NB4 (cell line): ENCODE measurements at regions not wholly inside any gene's neighbourhood (a gene's known extent, or its start where the extent isn't known, plus 50 kb on each side); places are given as distances from the start of the nearest gene placed in this dataset.
A peak's percentile ranks its signal among the peaks of the same experiment; 100 is the strongest.
"Not testable (repeated sequence)": the region's sequence is repeated elsewhere in the genome, so short reads cannot be mapped to it uniquely, and the experiment has no call there.

Source experiments
- DNase-seq: peaks from one replicate; pipeline ENCODE4 v3.0.0; 2010; ENCODE audit warnings: low read depth
- H3K4me3 ChIP-seq: one replicate; pipeline ENCODE4 v1.5.1; 2011; ENCODE audit warnings: mild to moderate bottlenecking, low read depth, low read length, moderate library complexity
- CTCF ChIP-seq: IDR thresholded peaks from one replicate; pipeline ENCODE4 v1.5.1; 2012; ENCODE audit warnings: low read depth, low read length
- MAX ChIP-seq: IDR thresholded peaks from 2 replicates; pipeline ENCODE4 v1.6.1; 2011; ENCODE audit warnings: low read depth, low read length
- MYC ChIP-seq: IDR thresholded peaks from 2 replicates; pipeline ENCODE4 v1.6.1; 2011; ENCODE audit warnings: low read depth, low read length
- POLR2A ChIP-seq: IDR thresholded peaks from 2 replicates; pipeline ENCODE4 v1.6.1; 2011; ENCODE audit warnings: mild to moderate bottlenecking; ENCODE audit not compliant: insufficient read length; ENCODE audit errors: extremely low read depth

GRCh38 chr19:20412846-20413245 lies 152.7 kb downstream of the ZNF737 start:
- DNase-seq, result no peak
- no peak overlapping the region for H3K4me3 ChIP-seq
- no peak for TF ChIP-seq POLR2A
- no peak for TF ChIP-seq CTCF
- TF ChIP-seq MYC, result no peak
- TF ChIP-seq MAX, result no peak

GRCh38 chr19:20397292-20397691 lies 168.3 kb downstream of the ZNF737 start:
- no peak for DNase-seq
- no peak overlapping the region for H3K4me3 ChIP-seq
- TF ChIP-seq CTCF (no peak), MAX (no peak), POLR2A (no peak), MYC (no peak)

GRCh38 chr19:20388706-20389225 lies 176.8 kb downstream of the ZNF737 start:
- TF ChIP-seq MAX (no peak), MYC (no peak), CTCF (no peak), POLR2A (no peak)
- H3K4me3 ChIP-seq, result no peak overlapping the region
- no peak for DNase-seq

- DNase-seq, result no peak
- TF ChIP-seq MYC (no peak), CTCF (no peak), POLR2A (no peak), MAX (no peak)
- H3K4me3 ChIP-seq, result no peak overlapping the region
Observed at GRCh38 chr19:20385061-20385460, 180.5 kb downstream of the ZNF737 start.

- H3K4me3 ChIP-seq, result no peak overlapping the region
- DNase-seq, result peak; percentile 38
- TF ChIP-seq CTCF, result no peak
- TF ChIP-seq POLR2A, result no peak
- no peak for TF ChIP-seq MAX
- TF ChIP-seq MYC, result no peak
Observed at GRCh38 chr19:20371911-20372310, 193.7 kb downstream of the ZNF737 start.

GRCh38 chr19:20371304-20371703 lies 194.3 kb downstream of the ZNF737 start:
- not testable (repeated sequence) for H3K4me3 ChIP-seq, DNase-seq
